Ascending aorta (tissue), 2 donors: ENCODE measurements at regions not wholly inside any gene's neighbourhood (a gene's known extent, or its start where the extent isn't known, plus 50 kb on each side); places are given as distances from the start of the nearest gene placed in this dataset.

Experiments
- DNase-seq, 2 donors: peaks; one replicate each; pipeline ENCODE4 v3.0.0-alpha.2; 2019; ENCODE audit warnings: low spot score in 2 of 2
- H3K27ac ChIP-seq, 2 donors: fragments of 200-600 bp; sonication (generic); one replicate each; pipeline ENCODE4 v1.5.1; 2016 to 2017; ENCODE audit warnings: mild to moderate bottlenecking in 1 of 2
- H3K27me3 ChIP-seq: fragments of 200-600 bp; sonication (generic); one replicate; pipeline ENCODE4 v1.5.1; 2017
- H3K36me3 ChIP-seq, 2 donors: fragments of 200-600 bp; sonication (generic); one replicate each; pipeline ENCODE4 v1.5.1; 2016
- H3K4me1 ChIP-seq, 2 donors: fragments of 200-600 bp; sonication (generic); one replicate each; pipeline ENCODE4 v1.5.1; 2016 to 2017; ENCODE audit warnings: mild to moderate bottlenecking in 1 of 2
- H3K4me3 ChIP-seq, 2 donors: fragments of 200-600 bp; sonication (generic); one replicate each; pipeline ENCODE4 v1.5.1; 2016 to 2017; ENCODE audit warnings: mild to moderate bottlenecking in 1 of 2
- H3K9me3 ChIP-seq, 2 donors: fragments of 200-600 bp; sonication (generic); one replicate each; pipeline ENCODE4 v1.5.1; 2016
- CTCF ChIP-seq, 3 experiments: fragments of 200-600 bp in 2 of 3; fragments of 450-650 bp in 1 of 3; sonication (generic) in 2 of 3; IDR thresholded peaks; one replicate each; pipeline ENCODE4 v1.5.1; 2016 to 2019; ENCODE audit warnings: antibody characterized with exemption in 3 of 3, mild to moderate bottlenecking in 1 of 3, moderate library complexity in 1 of 3
- intact Hi-C: fragments of 100-400 bp; cut with DNase I; formaldehyde crosslinking; loops from one replicate; pipeline ENCODE4 v1.15.1; 2023

GRCh38 chr6:74953708-74954107, 252.1 kb downstream of the COL12A1 start:
- TF ChIP-seq CTCF (IDR thresholded peaks at IDR 0.05): no peak
- no peak for DNase-seq
- Histone ChIP-seq H3K9me3 (peaks cover 0 to 15% of the 10 kb centered on the region in 2 donors), H3K4me3 (no peak overlapping the region), H3K4me1 (no peaks in the 10 kb centered on the region), H3K27me3 (no peaks in the 10 kb centered on the region), H3K36me3 (no peaks in the 10 kb centered on the region), H3K27ac (no peak overlapping the region)
- intact Hi-C loops: no loop called here

GRCh38 chr6:74946961-74947360, 258.9 kb downstream of the COL12A1 start:
- intact Hi-C loops: no loop called here
- Histone ChIP-seq H3K27me3 (no peaks in the 10 kb centered on the region), H3K4me3 (no peak overlapping the region), H3K4me1 (no peaks in the 10 kb centered on the region), H3K9me3 (peaks cover 0 to 5% of the 10 kb centered on the region in 2 donors), H3K36me3 (no peaks in the 10 kb centered on the region), H3K27ac (no peak overlapping the region)
- DNase-seq: no peak
- TF ChIP-seq CTCF (IDR thresholded peaks at IDR 0.05): no peak

GRCh38 chr6:74942130-74942529, 263.7 kb downstream of the COL12A1 start:
- H3K27me3 ChIP-seq: no peaks in the 10 kb centered on the region
- intact Hi-C loops: no loop called here
- no peak overlapping the region for H3K27ac ChIP-seq
- no peaks in the 10 kb centered on the region for H3K4me1 ChIP-seq
- H3K4me3 ChIP-seq: no peak overlapping the region
- TF ChIP-seq CTCF (IDR thresholded peaks at IDR 0.05): no peak
- H3K36me3 ChIP-seq: no peaks in the 10 kb centered on the region
- DNase-seq: no peak
- no peaks in the 10 kb centered on the region for H3K9me3 ChIP-seq

GRCh38 chr6:74941424-74941823, 264.4 kb downstream of the COL12A1 start:
- Histone ChIP-seq H3K9me3 (no peaks in the 10 kb centered on the region), H3K36me3 (no peaks in the 10 kb centered on the region), H3K4me3 (no peak overlapping the region), H3K27ac (no peak overlapping the region), H3K4me1 (no peaks in the 10 kb centered on the region), H3K27me3 (no peaks in the 10 kb centered on the region)
- intact Hi-C loops: no loop called here
- no peak for DNase-seq
- no peak for TF ChIP-seq CTCF (IDR thresholded peaks at IDR 0.05)

- H3K36me3 ChIP-seq: no peaks in the 10 kb centered on the region
- H3K27me3 ChIP-seq: no peaks in the 10 kb centered on the region
- H3K4me3 ChIP-seq: no peak overlapping the region
- H3K27ac ChIP-seq: no peak overlapping the region
- H3K4me1 ChIP-seq: no peaks in the 10 kb centered on the region
- no peak for TF ChIP-seq CTCF (IDR thresholded peaks at IDR 0.05)
- no peak for DNase-seq
- intact Hi-C loops: loop anchor here (10.0 kb wide), 2 partner anchors 155 to 335 kb away; no protein-coding TSS in a partner anchor
- H3K9me3 ChIP-seq: no peaks in the 10 kb centered on the region
Measured at GRCh38 chr6:74939721-74940620, 265.9 kb downstream of the COL12A1 start.
